Stomach (tissue), 4 donors: ENCODE measurements at regions not wholly inside any gene's neighbourhood (a gene's known extent, or its start where the extent isn't known, plus 50 kb on each side); places are given as distances from the start of the nearest gene placed in this dataset.

Experiments
- CTCF ChIP-seq, 7 experiments: fragments of 450-650 bp in 4 of 7; fragments of 200-600 bp in 3 of 7; sonication (generic) in 3 of 7; IDR thresholded peaks; one replicate each; pipeline ENCODE4 v1.5.1; 2016 to 2019; ENCODE audit warnings: antibody characterized with exemption in 7 of 7, control low read depth in 2 of 7, mild to moderate bottlenecking in 1 of 7
- POLR2AphosphoS5 ChIP-seq, 3 donors: sonication (generic); formaldehyde crosslinking; IDR thresholded peaks; one replicate each; pipeline ENCODE4 v1.6.1; 2016; ENCODE audit warnings: antibody characterized with exemption in 3 of 3

- TF ChIP-seq CTCF (IDR thresholded peaks at IDR 0.05) (no peak), POLR2AphosphoS5 (IDR thresholded peaks at IDR 0.05) (no peak)
Measured at GRCh38 chr13:58142952-58143351, 511.4 kb downstream of the PCDH17 start.
